NOMO-1 (cell line): ENCODE measurements at regions not wholly inside any gene's neighbourhood (a gene's known extent, or its start where the extent isn't known, plus 50 kb on each side); places are given as distances from the start of the nearest gene placed in this dataset.

Experiments
- DNase-seq, 2 experiments: peaks; one replicate each; lab custom pipeline; 2025; ENCODE audit not compliant: unreplicated experiment in 2 of 2; lab: John Stamatoyannopoulos, UW

GRCh38 chrX:124981420-124981819, 338.3 kb upstream of the TEX13C start:
- DNase-seq = no peak

GRCh38 chrX:124984140-124984813, 335.4 kb upstream of the TEX13C start:
- DNase-seq = no peak

- DNase-seq = no peak
These were observed 333.4 kb upstream of the TEX13C start for GRCh38 chrX:124986284-124986683.

- no peak for DNase-seq
These were observed 325.9 kb upstream of the TEX13C start for GRCh38 chrX:124993735-124994134.

- no peak for DNase-seq
These were observed 325.3 kb upstream of the TEX13C start for GRCh38 chrX:124994404-124994803.

GRCh38 chrX:125003746-125004446, 315.8 kb upstream of the TEX13C start:
- no peak for DNase-seq

GRCh38 chrX:125004799-125005198, 314.9 kb upstream of the TEX13C start:
- DNase-seq = no peak

GRCh38 chrX:125005863-125006262, 313.8 kb upstream of the TEX13C start:
- DNase-seq = no peak

- no peak for DNase-seq
These were observed 313.0 kb upstream of the TEX13C start for GRCh38 chrX:125006704-125007103.

GRCh38 chrX:125012585-125012984, 307.1 kb upstream of the TEX13C start:
- no peak for DNase-seq

GRCh38 chrX:125029131-125029530, 290.5 kb upstream of the TEX13C start:
- DNase-seq = no peak
